GM12891 (cell line): ENCODE measurements at regions not wholly inside any gene's neighbourhood (a gene's known extent, or its start where the extent isn't known, plus 50 kb on each side); places are given as distances from the start of the nearest gene placed in this dataset.

Source experiments
- POLR2A ChIP-seq: IDR thresholded peaks from 2 replicates; pipeline ENCODE4 v1.6.1; 2011; ENCODE audit warnings: low read depth, low read length, control low read depth
- POLR2AphosphoS5 ChIP-seq: IDR thresholded peaks from 2 replicates; pipeline ENCODE4 v1.6.1; 2011; ENCODE audit warnings: low read depth, low read length, control low read depth

DNA sequence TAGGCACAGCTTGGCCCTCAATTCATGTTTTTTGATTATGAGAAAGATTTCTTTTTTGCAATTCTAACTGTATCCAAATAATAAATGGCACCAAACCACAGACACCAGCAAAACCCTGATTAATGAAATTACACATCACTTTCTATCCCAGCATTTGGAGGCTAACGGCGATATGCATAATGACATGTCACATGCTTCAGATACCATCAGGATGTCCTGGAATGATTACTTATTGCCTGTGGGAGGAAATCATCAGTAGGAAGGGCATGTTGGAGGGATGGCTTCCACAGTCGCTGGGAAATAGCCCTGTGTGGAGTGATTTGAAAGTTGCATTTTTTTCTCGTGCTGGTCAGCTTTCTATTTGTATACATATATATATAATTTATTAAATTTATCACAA is 121.7 kb downstream of the CMPK2 start:
- TF ChIP-seq POLR2A: no peak
- TF ChIP-seq POLR2AphosphoS5: no peak
